ENCODE measurements at regions not wholly inside any gene's neighbourhood (a gene's known extent, or its start where the extent isn't known, plus 50 kb on each side); places are given as distances from the start of the nearest gene placed in this dataset.

DNA sequence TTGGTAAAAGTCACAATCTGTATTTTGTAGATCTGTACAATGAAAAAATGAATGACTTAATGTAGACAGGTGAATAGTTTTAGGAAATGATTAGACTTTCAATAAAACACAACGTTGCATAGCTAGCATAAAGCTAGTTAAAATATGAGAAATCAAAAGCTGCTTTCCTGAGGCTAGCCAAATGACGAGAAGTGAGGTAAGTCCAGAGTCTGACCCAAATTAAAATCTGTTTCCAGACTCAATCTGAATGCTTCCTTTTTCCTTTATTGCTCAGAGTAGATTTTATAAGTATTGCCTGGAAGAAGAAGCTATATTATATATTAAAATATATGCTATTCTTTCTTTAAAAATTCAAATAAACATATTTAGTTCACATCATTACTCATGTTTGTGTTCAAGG, 615.4 kb downstream of the CD109 start:
- TF ChIP-seq GABPA (IDR thresholded peaks at IDR 0.05; ENCODE audit: low read depth, low read length) (no peak), GABPA (CRISPR knock-in tag; IDR thresholded peaks at IDR 0.05; ENCODE audit: low read depth) (no peak), ZNF326 (CRISPR knock-in tag; IDR thresholded peaks at IDR 0.05; ENCODE audit: borderline replicate concordance) (no peak), TARDBP (CRISPR knock-in tag; IDR thresholded peaks at IDR 0.05) (no peak), MYNN (CRISPR knock-in tag; IDR thresholded peaks at IDR 0.05; ENCODE audit: low read depth) (no peak), ZNF350 (CRISPR knock-in tag; IDR thresholded peaks at IDR 0.05; ENCODE audit: borderline replicate concordance, low read depth) (no peak), PHF8 (CRISPR knock-in tag; IDR thresholded peaks at IDR 0.05) (no peak)
- TF ChIP-seq, protein P1, sequence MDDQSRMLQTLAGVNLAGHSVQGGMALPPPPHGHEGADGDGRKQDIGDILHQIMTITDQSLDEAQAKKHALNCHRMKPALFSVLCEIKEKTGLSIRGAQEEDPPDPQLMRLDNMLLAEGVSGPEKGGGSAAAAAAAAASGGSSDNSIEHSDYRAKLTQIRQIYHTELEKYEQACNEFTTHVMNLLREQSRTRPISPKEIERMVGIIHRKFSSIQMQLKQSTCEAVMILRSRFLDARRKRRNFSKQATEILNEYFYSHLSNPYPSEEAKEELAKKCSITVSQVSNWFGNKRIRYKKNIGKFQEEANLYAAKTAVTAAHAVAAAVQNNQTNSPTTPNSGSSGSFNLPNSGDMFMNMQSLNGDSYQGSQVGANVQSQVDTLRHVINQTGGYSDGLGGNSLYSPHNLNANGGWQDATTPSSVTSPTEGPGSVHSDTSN (CRISPR knock-in tag; IDR thresholded peaks at IDR 0.05; ENCODE audit: borderline replicate concordance), result no peak

Data from HepG2 (cell line).